HG02852 (cell line): ENCODE measurements at regions not wholly inside any gene's neighbourhood (a gene's known extent, or its start where the extent isn't known, plus 50 kb on each side); places are given as distances from the start of the nearest gene placed in this dataset.
"Not testable (repeated sequence)": the region's sequence is repeated elsewhere in the genome, so short reads cannot be mapped to it uniquely, and the experiment has no call there.

Experiments
- ATAC-seq: cut with Tn5 transposase; IDR thresholded peaks from one replicate; pipeline ENCODE4 v1.9.1; 2021; ENCODE audit warnings: mild to moderate bottlenecking, moderate library complexity; ENCODE audit not compliant: unreplicated experiment

DNA sequence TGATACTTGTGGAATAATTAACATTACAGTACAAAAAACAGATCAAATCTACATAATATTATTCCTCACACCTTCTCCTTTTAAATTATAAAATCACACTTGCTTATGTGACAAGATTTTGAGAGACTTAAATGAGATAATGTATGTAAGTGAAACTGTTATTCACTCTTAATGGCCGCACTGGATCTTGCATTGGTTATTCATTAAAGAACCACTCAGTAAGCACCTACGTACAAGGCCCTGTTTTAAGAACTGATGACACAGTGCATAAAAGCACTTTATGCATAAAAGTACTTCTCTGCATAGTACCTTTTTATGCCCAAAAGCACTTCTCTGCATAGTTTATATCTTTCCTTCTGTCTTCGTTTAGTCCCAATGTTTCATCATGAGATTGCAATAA lies 172.1 kb downstream of the GOLGA6L6 start:
- ATAC-seq, result no peak

DNA sequence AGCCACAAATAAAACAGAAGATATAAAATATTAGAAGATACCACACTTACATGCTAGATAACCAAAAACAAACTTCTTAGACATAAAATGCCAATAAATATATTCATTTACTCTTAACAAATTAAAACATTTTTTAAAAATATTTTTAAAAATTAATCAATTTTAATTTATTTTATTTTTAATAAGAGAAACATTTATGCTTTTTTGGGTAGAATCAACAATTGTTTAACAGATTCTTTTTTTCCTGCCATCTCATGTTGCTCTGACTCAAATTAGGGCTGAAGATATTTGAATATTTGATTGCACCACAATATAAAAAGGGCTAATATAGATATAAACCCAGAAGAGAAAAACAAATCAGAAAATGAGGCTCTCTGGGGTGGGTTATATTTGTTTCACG lies 172.6 kb downstream of the GOLGA6L6 start:
- no peak for ATAC-seq

DNA sequence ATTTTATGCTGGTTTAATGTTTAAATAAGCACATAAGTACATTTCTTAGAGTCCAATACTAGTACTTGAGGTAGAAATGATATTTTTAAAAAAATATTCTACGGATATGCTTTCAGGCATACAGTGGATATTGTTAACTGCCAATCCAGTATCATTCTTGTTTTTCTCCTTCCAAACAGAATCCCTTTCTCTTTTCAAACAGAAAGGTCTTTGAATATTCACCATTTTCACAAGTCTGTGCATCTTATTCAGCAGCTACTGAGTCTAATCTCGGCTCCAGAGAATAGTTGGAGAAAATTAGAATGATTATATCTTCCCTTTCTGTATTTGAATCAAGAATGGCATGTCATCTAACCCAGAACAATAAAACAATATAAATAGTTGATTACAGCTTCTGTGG lies 174.5 kb downstream of the GOLGA6L6 start:
- no peak for ATAC-seq

DNA sequence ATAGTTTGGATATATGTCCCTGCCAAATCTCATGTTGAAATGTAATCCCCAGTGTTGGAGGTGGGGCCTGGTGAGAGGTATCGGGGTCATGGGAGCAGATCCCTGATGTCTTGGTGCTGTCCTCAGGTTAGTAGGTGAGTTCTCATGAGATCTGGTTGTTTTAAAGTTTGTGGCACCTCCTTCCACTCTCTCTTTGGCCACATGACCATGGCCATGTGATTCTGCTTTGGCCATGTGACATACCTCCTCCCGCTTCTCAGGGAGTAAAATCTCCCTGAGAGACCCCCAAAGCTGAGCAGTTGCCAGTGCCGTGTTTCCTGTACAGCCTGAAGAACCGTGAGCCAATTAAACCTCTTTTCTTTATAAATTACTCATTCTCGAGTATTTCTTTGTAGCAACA lies 178.0 kb downstream of the GOLGA6L6 start:
- not testable (repeated sequence) for ATAC-seq

DNA sequence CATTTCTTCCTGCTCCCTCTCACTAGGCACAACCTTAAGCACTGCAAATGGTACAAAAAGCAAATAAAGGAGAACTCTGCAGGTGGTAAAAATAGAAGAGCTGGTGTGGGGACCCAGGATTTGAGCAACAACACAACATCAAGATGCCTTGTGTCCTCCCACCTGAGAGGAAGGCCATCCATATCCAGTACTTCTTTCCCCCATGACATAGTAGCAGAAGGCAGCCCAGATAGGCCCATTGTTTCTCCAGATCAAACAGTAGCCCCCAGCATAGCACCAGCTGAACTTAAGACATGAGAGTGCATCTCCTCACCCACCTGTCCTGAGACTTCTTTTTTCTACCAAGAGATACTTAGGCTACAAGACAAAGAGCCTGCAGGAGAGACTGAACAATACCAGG lies 180.5 kb downstream of the GOLGA6L6 start:
- ATAC-seq, result no peak

DNA sequence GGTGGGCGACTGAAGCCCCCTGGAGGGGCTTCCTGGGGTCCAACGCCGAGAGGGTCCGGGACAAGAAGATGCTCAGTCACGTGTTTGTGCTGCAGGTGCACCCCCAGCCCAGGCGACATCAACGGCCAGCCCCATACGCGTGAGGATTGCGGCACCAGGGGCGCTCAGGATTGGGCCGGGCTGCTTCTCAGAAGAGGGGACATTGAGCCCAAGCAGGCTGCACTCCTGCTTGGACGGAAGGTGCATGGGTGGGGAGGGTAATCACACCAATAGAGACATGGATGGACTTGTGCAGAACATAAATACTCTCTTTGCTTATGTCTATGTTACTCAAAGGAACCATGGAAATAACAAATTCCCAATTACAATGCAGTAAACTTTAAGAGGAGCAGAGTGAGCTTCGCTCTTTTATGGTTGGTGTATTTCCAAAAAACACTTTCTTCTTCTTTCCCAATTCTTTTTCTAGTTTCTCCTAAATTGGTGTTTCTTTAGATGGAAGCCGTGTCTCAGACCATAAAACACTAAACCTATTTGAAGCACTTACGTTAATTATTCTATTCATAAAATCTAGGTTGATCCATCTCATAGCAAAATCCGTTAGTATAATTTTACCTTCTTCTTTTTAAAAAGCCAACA lies 182.7 kb downstream of the GOLGA6L6 start:
- no peak for ATAC-seq

DNA sequence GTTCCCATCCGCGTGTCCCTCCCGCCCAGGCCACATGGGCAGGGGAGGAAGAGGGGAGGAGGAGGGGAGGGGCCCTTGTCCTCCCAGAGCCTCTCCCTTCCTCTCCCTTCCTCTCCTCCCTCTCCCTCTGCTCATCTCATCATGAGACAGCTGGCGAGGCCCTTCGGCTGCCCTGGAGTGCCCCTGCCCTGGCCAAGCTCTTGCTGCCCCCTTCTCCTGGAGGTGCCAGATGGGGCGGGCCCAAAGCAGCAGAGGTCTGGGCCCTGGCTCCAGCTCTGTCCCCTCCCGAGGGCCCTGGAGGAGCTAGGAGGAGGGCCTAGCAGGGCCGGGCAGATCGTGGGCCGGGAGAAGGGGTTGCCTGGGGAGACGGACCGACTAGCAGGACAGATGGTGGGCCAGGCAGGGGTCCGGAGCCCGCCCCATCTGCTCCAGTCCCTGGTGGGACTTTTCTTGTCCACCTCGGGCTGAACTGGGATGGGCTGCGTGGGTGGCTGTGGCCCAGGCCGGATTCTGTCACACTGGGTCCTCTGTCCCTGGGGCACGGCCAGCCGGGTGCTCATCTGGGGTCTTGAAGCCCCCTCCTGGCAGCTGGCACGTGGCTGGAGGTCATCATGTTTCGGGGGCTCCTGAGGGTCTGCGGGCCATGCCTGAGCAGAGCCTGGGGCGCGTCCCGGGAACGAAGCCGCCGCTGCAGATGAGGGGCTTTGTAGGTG lies 183.4 kb downstream of the GOLGA6L6 start:
- no peak for ATAC-seq

DNA sequence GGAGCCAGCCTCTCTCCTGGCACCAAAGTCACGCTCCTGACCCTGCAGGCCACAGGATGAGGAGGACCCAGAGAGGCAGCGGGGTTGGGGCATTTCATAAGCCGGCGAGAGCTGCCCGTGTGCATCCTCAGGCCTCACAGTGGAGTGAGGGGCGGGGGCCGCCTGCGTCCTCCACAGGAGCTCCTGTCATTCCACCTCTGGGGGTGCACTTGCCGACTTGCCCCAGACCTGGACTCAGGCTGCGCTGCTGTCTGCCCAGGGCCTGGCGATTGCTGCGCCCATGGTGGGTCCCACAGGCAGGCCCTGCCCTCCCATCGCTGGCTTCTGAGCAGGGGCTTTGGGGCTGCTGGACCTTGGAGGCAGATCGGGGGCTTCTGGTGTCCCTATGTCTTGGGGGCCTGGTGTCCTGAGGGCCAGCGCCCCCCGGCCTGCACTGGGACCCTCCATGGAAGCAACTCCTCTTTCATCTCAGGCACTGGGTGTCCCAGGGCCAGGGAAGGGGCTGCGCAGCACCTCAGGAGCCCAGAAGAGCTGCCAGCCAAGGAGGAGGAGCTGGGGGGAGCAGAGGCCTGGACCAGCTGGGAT lies 184.0 kb downstream of the GOLGA6L6 start:
- no peak for ATAC-seq

DNA sequence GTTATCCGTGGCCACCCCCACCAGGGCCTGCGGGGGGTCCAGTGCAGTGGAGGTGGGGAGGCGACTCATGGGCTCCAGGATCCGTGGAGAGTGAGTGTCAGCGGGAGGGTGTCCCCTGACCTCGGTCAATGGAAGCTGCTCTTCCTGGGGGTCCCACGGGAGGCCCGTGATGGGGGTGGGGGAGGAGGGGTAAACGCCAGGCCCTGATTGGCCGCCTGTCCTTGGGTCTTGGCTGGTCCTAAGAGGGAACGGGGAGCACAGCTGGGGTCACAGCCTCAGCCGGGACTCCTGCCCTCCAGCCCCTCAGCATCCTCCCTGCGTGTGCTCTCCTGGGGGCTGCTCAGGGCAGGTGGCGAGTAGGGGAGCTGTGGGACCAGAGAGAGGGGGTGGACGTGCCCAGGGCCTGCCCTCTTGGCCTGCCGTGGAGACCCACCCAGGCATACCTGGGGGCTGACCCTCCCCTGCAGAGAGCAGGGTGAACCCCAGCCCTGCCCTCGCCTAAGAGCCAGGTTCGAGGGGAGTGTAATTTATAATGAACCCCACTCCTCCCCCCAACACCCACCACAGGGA lies 184.6 kb downstream of the GOLGA6L6 start:
- ATAC-seq, result peak; percentile 4

DNA sequence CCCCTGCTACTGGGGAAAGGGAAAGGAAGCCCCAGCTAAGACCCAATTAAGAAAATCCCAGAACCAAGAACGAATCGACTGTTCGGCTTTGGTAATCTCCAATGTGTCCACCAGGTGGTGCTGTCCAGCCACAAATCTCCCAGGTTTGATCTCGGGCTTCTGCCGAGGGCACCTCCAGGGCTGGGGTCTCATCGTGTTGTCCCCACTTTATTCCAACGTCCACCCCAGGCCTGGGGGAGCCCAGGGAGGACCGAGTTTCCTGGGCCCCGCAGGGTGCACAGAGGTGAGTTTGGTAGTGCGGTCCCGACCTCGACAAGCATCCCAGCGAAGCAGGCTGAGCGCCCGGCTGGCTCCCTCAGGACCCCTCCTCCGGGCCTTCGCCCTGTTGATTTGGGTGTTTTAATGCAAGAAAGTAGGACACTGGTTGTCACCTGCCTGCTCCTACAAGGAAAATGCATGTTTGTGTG lies 185.1 kb downstream of the GOLGA6L6 start:
- ATAC-seq, result peak; percentile 58

DNA sequence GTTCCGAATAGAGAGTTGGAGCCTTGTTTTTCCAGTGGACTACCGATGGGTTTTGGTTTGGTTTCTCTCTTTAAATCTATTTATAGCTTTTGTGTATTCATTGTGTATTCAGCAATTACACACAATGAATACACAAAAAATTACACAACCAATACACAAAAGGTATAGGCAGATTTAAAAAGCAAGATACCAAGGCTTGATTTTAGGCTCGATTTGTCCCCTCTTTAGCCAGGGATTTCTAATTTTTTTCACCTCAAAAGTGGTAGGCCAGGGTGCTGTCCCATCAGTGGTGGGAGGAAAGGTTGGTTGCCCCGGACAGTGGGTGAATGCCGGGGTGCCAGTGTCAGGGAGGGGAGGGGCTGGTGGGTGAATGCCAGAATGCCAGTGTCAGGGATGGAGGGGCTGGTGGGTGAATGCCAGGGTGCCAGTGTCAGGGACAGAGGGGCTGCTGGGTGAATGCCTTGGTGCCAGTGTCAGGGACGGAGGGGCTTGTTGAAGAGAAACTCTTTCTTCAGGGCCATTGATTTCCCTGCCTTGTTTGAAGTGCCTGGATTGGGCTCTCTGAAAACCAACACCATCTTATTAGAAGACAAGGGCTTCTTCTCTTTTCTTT lies 186.2 kb downstream of the GOLGA6L6 start:
- ATAC-seq, result no peak

DNA sequence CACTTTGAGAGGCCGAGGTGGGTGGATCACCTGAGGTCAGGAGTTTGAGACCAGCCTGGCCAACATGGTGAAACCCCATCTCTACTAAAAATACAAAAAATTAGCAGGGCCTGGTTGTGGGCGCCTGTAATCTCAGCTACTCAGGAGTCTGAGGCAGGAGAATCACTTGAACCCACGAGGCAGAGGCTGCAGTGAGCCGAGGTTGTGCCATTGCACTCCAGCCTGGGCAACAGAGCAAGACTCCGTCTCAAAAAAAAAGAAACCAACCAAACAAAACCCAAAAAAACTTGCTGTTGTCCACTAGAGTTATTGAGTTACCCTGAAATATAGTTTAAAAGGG lies 186.7 kb downstream of the GOLGA6L6 start:
- not testable (repeated sequence) for ATAC-seq

DNA sequence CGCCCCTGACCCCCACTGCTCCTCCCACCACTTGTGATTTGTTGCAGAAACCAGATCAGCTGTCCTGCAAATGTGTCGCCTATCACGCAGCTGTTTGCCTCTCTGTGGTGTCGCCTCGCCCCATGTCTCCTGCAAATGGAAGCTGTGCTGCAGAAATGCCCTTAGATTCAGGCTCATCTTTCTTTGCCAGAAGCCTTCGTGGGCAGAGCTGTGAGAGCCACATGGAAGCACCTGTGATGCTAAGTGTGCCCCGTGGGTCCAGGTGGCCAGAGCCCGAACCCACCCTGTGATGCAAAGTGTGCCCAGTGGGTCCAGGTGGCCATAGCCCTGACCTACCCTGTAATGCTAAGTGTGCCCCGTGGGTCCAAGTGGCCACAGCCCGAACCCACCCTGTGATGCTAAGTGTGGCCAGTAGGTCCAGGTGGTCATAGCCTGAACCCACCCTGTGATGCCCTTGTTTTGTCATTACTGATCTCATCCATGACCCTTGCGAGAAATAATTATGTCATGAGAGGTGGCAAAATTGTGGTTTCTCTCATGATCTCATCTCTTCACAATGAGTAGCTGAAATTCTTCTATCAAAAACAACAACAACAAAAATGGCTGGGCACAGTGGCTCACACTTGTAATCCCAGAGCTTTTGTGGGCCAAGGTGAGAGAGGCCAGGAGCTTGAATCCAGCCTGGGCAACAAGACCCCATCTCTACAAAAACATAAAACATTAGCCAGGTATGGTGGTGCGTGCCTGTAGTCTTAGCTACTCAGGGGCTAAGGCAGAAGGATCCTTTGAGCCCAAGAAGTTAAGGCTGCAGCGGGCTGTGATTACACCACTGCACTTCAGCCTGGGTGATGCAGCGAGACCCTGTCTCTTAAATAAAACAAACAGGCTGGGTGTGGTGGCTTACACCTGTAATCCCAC lies 187.4 kb downstream of the GOLGA6L6 start:
- ATAC-seq, result no peak

DNA sequence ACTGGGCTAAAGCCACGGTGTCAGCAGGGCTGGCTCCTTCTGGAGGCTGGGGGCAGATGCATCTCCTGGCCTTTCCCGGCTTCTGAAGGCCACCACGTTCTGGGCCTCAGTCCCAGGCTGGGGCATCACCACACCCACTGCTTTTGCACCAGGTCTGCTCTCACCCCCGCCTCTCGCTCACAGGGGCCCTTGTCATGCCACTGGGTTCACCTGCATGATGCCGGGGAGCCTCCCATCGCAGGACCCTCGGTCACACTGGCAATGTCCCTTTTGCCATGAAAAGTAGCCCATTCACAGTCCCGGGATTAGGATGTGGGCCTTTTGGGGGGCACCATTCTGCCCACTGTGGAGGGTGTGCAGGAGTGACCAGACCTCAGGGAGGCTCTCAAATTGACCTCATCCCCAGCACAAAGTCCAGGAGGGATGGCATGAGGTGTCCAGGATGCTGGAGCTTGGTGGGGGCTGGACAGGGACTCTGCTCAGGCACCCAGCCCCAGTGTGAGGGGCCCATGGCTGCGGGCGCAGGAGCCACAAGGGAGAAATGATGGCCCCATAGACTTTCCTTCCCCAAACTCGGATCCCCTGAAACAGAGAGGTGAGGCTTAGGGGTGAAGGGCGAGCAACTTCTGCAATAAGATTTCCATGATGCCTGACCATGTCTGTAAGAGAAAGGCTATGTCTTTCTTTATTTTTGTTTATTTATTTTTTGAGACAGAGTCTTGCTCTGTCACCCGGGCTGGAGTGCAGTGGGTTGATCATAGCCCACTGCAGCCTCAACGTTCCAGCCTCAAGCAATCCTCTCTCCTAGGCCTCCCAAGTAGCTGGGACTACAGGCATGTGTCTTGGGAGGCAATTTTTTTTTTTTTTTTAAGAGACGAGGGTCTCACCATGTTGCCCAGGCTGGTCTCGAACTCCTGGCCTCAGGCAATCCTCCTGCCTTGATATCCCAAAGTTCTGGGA lies 189.1 kb downstream of the GOLGA6L6 start:
- ATAC-seq, result no peak

DNA sequence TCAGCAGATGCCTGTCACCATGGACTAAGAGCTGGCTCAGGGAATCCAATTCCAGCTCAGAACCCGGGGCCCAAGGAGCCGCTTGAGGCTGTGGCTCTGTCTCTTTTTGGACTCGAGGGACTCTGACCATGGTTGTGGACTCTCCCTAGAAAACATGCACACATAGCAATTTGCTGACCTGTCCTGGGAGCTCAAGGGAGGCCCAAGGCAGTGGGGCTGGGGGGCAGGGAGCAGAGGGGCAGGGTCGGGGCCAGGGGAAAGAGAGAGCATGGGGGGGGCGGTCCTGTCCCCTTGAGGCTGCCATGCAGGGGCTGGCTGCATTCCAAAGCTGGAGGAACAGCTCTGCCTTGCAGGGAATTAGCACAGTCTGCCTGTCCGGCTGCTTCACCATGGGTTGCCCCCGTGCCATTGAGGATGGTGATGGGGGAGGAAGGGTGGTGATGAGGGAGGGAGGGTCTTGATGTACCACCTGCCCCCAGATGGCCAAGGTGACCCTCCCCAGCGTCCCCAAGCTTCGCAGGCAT lies 190.1 kb downstream of the GOLGA6L6 start:
- ATAC-seq, result no peak

DNA sequence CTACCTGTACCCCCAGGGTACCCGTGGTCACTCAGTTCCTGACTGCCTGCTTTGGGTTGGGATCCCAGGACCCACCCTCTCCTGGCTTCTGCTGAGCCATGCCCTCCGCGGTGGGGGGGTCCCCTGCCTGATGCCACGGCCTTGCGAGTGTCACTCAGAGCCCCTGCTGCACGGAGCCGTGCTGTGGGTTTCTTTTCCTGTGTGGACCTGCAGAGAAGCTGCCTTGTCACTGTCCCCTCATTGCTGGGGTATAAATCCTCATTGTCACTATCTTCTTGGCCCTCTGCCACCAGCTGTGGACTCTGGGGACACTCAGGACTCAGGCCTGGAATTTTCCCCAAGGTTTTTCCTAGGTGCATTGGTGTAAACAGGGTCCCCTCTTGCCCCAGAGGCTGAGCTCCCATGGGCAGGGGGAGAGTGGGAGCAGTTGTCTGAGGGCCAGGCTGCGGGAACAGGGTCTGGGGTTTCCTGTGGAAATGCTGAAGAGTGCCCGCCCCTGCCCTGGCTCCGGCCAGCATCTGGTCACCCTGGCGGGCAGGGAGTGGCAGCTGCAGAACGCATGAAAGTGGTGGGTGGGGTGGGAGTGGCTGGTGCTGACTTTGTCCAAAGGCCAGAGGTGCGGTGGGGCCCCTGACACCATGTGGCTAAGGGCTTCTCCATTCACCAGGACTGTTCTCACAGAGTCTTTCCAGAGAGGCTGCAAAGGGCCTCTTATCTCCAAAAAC lies 191.7 kb downstream of the GOLGA6L6 start:
- ATAC-seq, result no peak

DNA sequence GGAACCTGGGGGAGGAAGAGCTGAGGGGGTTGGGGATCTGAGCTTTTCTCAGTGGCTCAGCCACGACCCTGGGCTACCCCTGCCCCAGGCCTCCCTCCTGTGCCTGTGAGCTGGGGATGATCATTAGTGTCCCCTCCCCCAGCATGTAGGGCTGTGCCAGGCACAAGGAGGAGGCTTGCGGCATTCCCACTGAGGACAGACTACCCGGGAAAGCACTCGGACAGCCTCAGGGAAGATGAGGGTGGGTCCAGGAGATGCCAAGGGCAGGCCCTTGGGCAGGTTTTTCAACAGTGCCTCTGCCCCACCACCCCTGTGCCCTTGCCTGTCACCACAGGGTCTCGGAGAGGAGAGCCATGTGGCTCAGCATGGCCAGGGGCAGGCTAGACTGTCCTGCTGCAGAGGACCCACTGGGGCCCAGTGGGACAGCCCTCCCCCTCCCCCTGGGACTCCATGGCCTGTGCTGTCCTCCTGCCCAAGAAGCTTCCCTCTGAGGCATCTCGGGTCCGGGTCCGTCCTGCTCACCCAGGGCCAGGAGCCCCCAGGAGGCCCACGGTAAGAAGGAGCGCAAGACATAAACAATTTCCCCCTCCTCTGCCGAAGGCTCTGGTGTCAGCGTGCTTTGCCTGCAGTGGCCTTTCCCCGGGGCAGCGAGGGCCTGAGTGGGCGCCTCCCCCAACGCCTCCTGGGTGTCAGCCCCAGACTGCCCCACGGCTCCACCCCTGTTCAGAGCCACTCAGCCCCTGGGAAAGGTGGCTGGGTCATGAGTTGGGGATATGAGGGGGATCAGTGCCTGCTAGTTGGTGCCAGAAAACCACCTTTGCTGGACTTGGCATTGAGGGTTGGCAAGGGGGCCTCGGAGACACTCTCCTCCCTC lies 192.5 kb downstream of the GOLGA6L6 start:
- ATAC-seq, result no peak
